TTC549 (cell line): ENCODE measurements at regions not wholly inside any gene's neighbourhood (a gene's known extent, or its start where the extent isn't known, plus 50 kb on each side); places are given as distances from the start of the nearest gene placed in this dataset.
"Not testable (repeated sequence)": the region's sequence is repeated elsewhere in the genome, so short reads cannot be mapped to it uniquely, and the experiment has no call there.

Source experiments
- FAIRE-seq: peaks from 2 replicates; lab custom pipeline; 2012; peaks lifted over from hg19 to GRCh38; lab: Jason Lieb, UNC

GRCh38 chr4:27075603-27076002, 215.0 kb downstream of the STIM2 start:
- FAIRE-seq = not testable (repeated sequence)

- FAIRE-seq = no peak
Measured at GRCh38 chr4:27078934-27079455, 218.4 kb downstream of the STIM2 start.

- no peak for FAIRE-seq
Measured at GRCh38 chr4:27081675-27082586, 221.3 kb downstream of the STIM2 start.

- FAIRE-seq = no peak
Measured at GRCh38 chr4:27082776-27083175, 222.1 kb downstream of the STIM2 start.

- FAIRE-seq = no peak
Measured at GRCh38 chr4:27084685-27085361, 224.2 kb downstream of the STIM2 start.

- FAIRE-seq = no peak
Measured at GRCh38 chr4:27085396-27085795, 224.8 kb downstream of the STIM2 start.

GRCh38 chr4:27087306-27088045, 226.8 kb downstream of the STIM2 start:
- FAIRE-seq = no peak

GRCh38 chr4:27088491-27088890, 227.8 kb downstream of the STIM2 start:
- FAIRE-seq = no peak

- no peak for FAIRE-seq
Measured at GRCh38 chr4:27089186-27089585, 228.5 kb downstream of the STIM2 start.

- FAIRE-seq = no peak
Measured at GRCh38 chr4:27090406-27090805, 229.8 kb downstream of the STIM2 start.

GRCh38 chr4:27094224-27094623, 233.6 kb downstream of the STIM2 start:
- FAIRE-seq = no peak

- FAIRE-seq = no peak
Measured at GRCh38 chr4:27094783-27095182, 234.1 kb downstream of the STIM2 start.

GRCh38 chr4:27096142-27096824, 235.6 kb downstream of the STIM2 start:
- FAIRE-seq = no peak

- no peak for FAIRE-seq
Measured at GRCh38 chr4:27098034-27098433, 237.4 kb downstream of the STIM2 start.

GRCh38 chr4:27100713-27101112, 240.1 kb downstream of the STIM2 start:
- no peak for FAIRE-seq

GRCh38 chr4:27101126-27101525, 240.5 kb downstream of the STIM2 start:
- FAIRE-seq = no peak

- no peak for FAIRE-seq
Measured at GRCh38 chr4:27101561-27101960, 240.9 kb downstream of the STIM2 start.

- FAIRE-seq = no peak
Measured at GRCh38 chr4:27111627-27112026, 251.0 kb downstream of the STIM2 start.

GRCh38 chr4:27112587-27112986, 251.9 kb downstream of the STIM2 start:
- FAIRE-seq = no peak

GRCh38 chr4:27115221-27115620, 254.6 kb downstream of the STIM2 start:
- no peak for FAIRE-seq

- no peak for FAIRE-seq
Measured at GRCh38 chr4:27117453-27117852, 256.8 kb downstream of the STIM2 start.

GRCh38 chr4:27119239-27119638, 258.6 kb downstream of the STIM2 start:
- FAIRE-seq = no peak
